ENCODE measurements at regions not wholly inside any gene's neighbourhood (a gene's known extent, or its start where the extent isn't known, plus 50 kb on each side); places are given as distances from the start of the nearest gene placed in this dataset.

GRCh38 chr6:15853259-15853658 is 190.4 kb upstream of the DTNBP1 start:
- no peaks in the 10 kb centered on the region for H3K36me3 Mint-ChIP-seq (ENCODE audit: low read depth)
- H3K4me3 Mint-ChIP-seq (ENCODE audit: low read depth): no peak overlapping the region
- intact Hi-C loops (cut with micrococcal nuclease): no loop called here
- H3K9me3 Mint-ChIP-seq: no peaks in the 10 kb centered on the region
- no peak overlapping the region for H3K27ac Mint-ChIP-seq
- peaks cover 4% of the 10 kb centered on the region for H3K27me3 Mint-ChIP-seq (ENCODE audit: low read depth)
- no peak for DNase-seq (ENCODE audit: low spot score)
- H3K4me1 Mint-ChIP-seq (ENCODE audit: low read depth): peaks cover 11% of the 10 kb centered on the region

- Mint-ChIP-seq H3K4me1 (ENCODE audit: low read depth) (peaks cover 14% of the 10 kb centered on the region), H3K27ac (no peak overlapping the region), H3K4me3 (ENCODE audit: low read depth) (no peak overlapping the region), H3K27me3 (ENCODE audit: low read depth) (no peaks in the 10 kb centered on the region), H3K9me3 (peaks cover 3% of the 10 kb centered on the region), H3K36me3 (ENCODE audit: low read depth) (no peaks in the 10 kb centered on the region)
- intact Hi-C loops (cut with micrococcal nuclease): no loop called here
- no peak for DNase-seq (ENCODE audit: low spot score)
Measured at GRCh38 chr6:15852289-15852688, 189.5 kb upstream of the DTNBP1 start.

GRCh38 chr6:15849395-15849794 is 186.6 kb upstream of the DTNBP1 start:
- Mint-ChIP-seq H3K4me1 (ENCODE audit: low read depth) (peaks cover 21% of the 10 kb centered on the region), H3K36me3 (ENCODE audit: low read depth) (no peaks in the 10 kb centered on the region), H3K27ac (no peak overlapping the region), H3K27me3 (ENCODE audit: low read depth) (no peaks in the 10 kb centered on the region), H3K9me3 (peaks cover 3% of the 10 kb centered on the region), H3K4me3 (ENCODE audit: low read depth) (no peak overlapping the region)
- intact Hi-C loops (cut with micrococcal nuclease): loop anchor here (5.0 kb wide), 1 partner anchor 157 kb away; no protein-coding TSS in a partner anchor
- no peak for DNase-seq (ENCODE audit: low spot score)

- no peak overlapping the region for H3K27ac Mint-ChIP-seq
- H3K36me3 Mint-ChIP-seq (ENCODE audit: low read depth): no peaks in the 10 kb centered on the region
- H3K9me3 Mint-ChIP-seq: peaks cover 3% of the 10 kb centered on the region
- DNase-seq (ENCODE audit: low spot score): no peak
- H3K27me3 Mint-ChIP-seq (ENCODE audit: low read depth): no peaks in the 10 kb centered on the region
- H3K4me1 Mint-ChIP-seq (ENCODE audit: low read depth): peaks cover 35% of the 10 kb centered on the region
- no peak overlapping the region for H3K4me3 Mint-ChIP-seq (ENCODE audit: low read depth)
- intact Hi-C loops (cut with micrococcal nuclease): loop anchor here (2.0 to 5.0 kb wide), 2 partner anchors 69 to 153 kb away; no protein-coding TSS in a partner anchor
Measured at GRCh38 chr6:15845492-15845891, 182.7 kb upstream of the DTNBP1 start.

- Mint-ChIP-seq H3K4me1 (ENCODE audit: low read depth) (peaks cover 35% of the 10 kb centered on the region), H3K27ac (peak overlapping the region; percentile 78), H3K9me3 (peaks cover 3% of the 10 kb centered on the region), H3K27me3 (ENCODE audit: low read depth) (no peaks in the 10 kb centered on the region), H3K36me3 (ENCODE audit: low read depth) (no peaks in the 10 kb centered on the region), H3K4me3 (ENCODE audit: low read depth) (no peak overlapping the region)
- intact Hi-C loops (cut with micrococcal nuclease): loop anchor here (2.0 to 5.0 kb wide), 3 partner anchors 34 to 67 kb away; no protein-coding TSS in a partner anchor
- no peak for DNase-seq (ENCODE audit: low spot score)
Measured at GRCh38 chr6:15843764-15844163, 180.9 kb upstream of the DTNBP1 start.

GRCh38 chr6:15843226-15843625 is 180.4 kb upstream of the DTNBP1 start:
- intact Hi-C loops (cut with micrococcal nuclease): loop anchor here (5.0 kb wide), 2 partner anchors 34 to 64 kb away; no protein-coding TSS in a partner anchor
- DNase-seq (ENCODE audit: low spot score): no peak
- H3K36me3 Mint-ChIP-seq (ENCODE audit: low read depth): no peaks in the 10 kb centered on the region
- H3K4me1 Mint-ChIP-seq (ENCODE audit: low read depth): peaks cover 33% of the 10 kb centered on the region
- H3K27me3 Mint-ChIP-seq (ENCODE audit: low read depth): no peaks in the 10 kb centered on the region
- H3K27ac Mint-ChIP-seq: peak overlapping the region; percentile 8
- no peak overlapping the region for H3K4me3 Mint-ChIP-seq (ENCODE audit: low read depth)
- H3K9me3 Mint-ChIP-seq: peaks cover 3% of the 10 kb centered on the region

GRCh38 chr6:15842727-15843117 is 179.9 kb upstream of the DTNBP1 start:
- DNase-seq (ENCODE audit: low spot score): no peak
- peaks cover 33% of the 10 kb centered on the region for H3K4me1 Mint-ChIP-seq (ENCODE audit: low read depth)
- no peaks in the 10 kb centered on the region for H3K36me3 Mint-ChIP-seq (ENCODE audit: low read depth)
- no peaks in the 10 kb centered on the region for H3K27me3 Mint-ChIP-seq (ENCODE audit: low read depth)
- no peaks in the 10 kb centered on the region for H3K9me3 Mint-ChIP-seq
- no peak overlapping the region for H3K27ac Mint-ChIP-seq
- no peak overlapping the region for H3K4me3 Mint-ChIP-seq (ENCODE audit: low read depth)
- intact Hi-C loops (cut with micrococcal nuclease): loop anchor here (5.0 kb wide), 2 partner anchors 35 to 65 kb away; no protein-coding TSS in a partner anchor

- no peaks in the 10 kb centered on the region for H3K36me3 Mint-ChIP-seq (ENCODE audit: low read depth)
- DNase-seq (ENCODE audit: low spot score): no peak
- peaks cover 39% of the 10 kb centered on the region for H3K4me1 Mint-ChIP-seq (ENCODE audit: low read depth)
- peaks cover 2% of the 10 kb centered on the region for H3K9me3 Mint-ChIP-seq
- intact Hi-C loops (cut with micrococcal nuclease): loop anchor here (5.0 kb wide), 2 partner anchors 35 to 65 kb away; no protein-coding TSS in a partner anchor
- H3K27ac Mint-ChIP-seq: peak overlapping the region; percentile 63
- H3K4me3 Mint-ChIP-seq (ENCODE audit: low read depth): no peak overlapping the region
- H3K27me3 Mint-ChIP-seq (ENCODE audit: low read depth): no peaks in the 10 kb centered on the region
Measured at GRCh38 chr6:15841937-15842726, 179.3 kb upstream of the DTNBP1 start.

- no peaks in the 10 kb centered on the region for H3K36me3 Mint-ChIP-seq (ENCODE audit: low read depth)
- DNase-seq (ENCODE audit: low spot score): no peak
- no peaks in the 10 kb centered on the region for H3K27me3 Mint-ChIP-seq (ENCODE audit: low read depth)
- peaks cover 43% of the 10 kb centered on the region for H3K4me1 Mint-ChIP-seq (ENCODE audit: low read depth)
- peaks cover 4% of the 10 kb centered on the region for H3K9me3 Mint-ChIP-seq
- H3K27ac Mint-ChIP-seq: no peak overlapping the region
- H3K4me3 Mint-ChIP-seq (ENCODE audit: low read depth): no peak overlapping the region
- intact Hi-C loops (cut with micrococcal nuclease): loop anchor here (5.0 kb wide), 2 partner anchors 37 to 67 kb away; no protein-coding TSS in a partner anchor
Measured at GRCh38 chr6:15839969-15840541, 177.2 kb upstream of the DTNBP1 start.

GRCh38 chr6:15837205-15837604 is 174.4 kb upstream of the DTNBP1 start:
- Mint-ChIP-seq H3K27me3 (ENCODE audit: low read depth) (no peaks in the 10 kb centered on the region), H3K9me3 (peaks cover 4% of the 10 kb centered on the region), H3K4me1 (ENCODE audit: low read depth) (peaks cover 17% of the 10 kb centered on the region), H3K27ac (peak overlapping the region; percentile 48), H3K36me3 (ENCODE audit: low read depth) (no peaks in the 10 kb centered on the region), H3K4me3 (ENCODE audit: low read depth) (no peak overlapping the region)
- no peak for DNase-seq (ENCODE audit: low spot score)
- intact Hi-C loops (cut with micrococcal nuclease): loop anchor here (2.0 kb wide), 1 partner anchor 60 kb away; no protein-coding TSS in a partner anchor

- DNase-seq (ENCODE audit: low spot score): no peak
- H3K36me3 Mint-ChIP-seq (ENCODE audit: low read depth): no peaks in the 10 kb centered on the region
- no peaks in the 10 kb centered on the region for H3K27me3 Mint-ChIP-seq (ENCODE audit: low read depth)
- intact Hi-C loops (cut with micrococcal nuclease): no loop called here
- peaks cover 4% of the 10 kb centered on the region for H3K9me3 Mint-ChIP-seq
- H3K4me1 Mint-ChIP-seq (ENCODE audit: low read depth): peaks cover 14% of the 10 kb centered on the region
- H3K4me3 Mint-ChIP-seq (ENCODE audit: low read depth): no peak overlapping the region
- H3K27ac Mint-ChIP-seq: no peak overlapping the region
Measured at GRCh38 chr6:15832841-15833240, 170.0 kb upstream of the DTNBP1 start.

GRCh38 chr6:15829156-15829555 is 166.3 kb upstream of the DTNBP1 start:
- no peak for DNase-seq (ENCODE audit: low spot score)
- intact Hi-C loops (cut with micrococcal nuclease): loop anchor here (5.0 kb wide), 1 partner anchor 42 kb away; no protein-coding TSS in a partner anchor
- H3K36me3 Mint-ChIP-seq (ENCODE audit: low read depth): no peaks in the 10 kb centered on the region
- no peak overlapping the region for H3K4me3 Mint-ChIP-seq (ENCODE audit: low read depth)
- no peak overlapping the region for H3K27ac Mint-ChIP-seq
- peaks cover 2% of the 10 kb centered on the region for H3K4me1 Mint-ChIP-seq (ENCODE audit: low read depth)
- H3K27me3 Mint-ChIP-seq (ENCODE audit: low read depth): no peaks in the 10 kb centered on the region
- H3K9me3 Mint-ChIP-seq: no peaks in the 10 kb centered on the region

Data from activated T-helper 2 cell treated with anti-CD3 and anti-CD28 coated beads, Interferon-gamma antibody, Interleukin-2, Interleukin-4, amounts not matched to agents 10 μg/mL and 5 μg/mL and 100 μg/mL, durations not matched to agents 14 hours and 24 hours and 36 hours (primary cell).